Activated CD8-positive, alpha-beta memory T cell treated with anti-CD3 and anti-CD28 coated beads, Interleukin-2, amount 10 ng/mL, durations not matched to agents 7 days and 5 days (primary cell): ENCODE measurements at regions not wholly inside any gene's neighbourhood (a gene's known extent, or its start where the extent isn't known, plus 50 kb on each side); places are given as distances from the start of the nearest gene placed in this dataset.
"Not testable (repeated sequence)": the region's sequence is repeated elsewhere in the genome, so short reads cannot be mapped to it uniquely, and the experiment has no call there.

ENCODE experiments used
- ATAC-seq: fragments of 150-1000 bp; cut with Tn5 transposase; one replicate; pipeline ENCODE4 v1.10.0; 2021; ENCODE audit warnings: moderate library complexity
- CTCF ChIA-PET: fragments of 350-600 bp; sonication (Branson Sonifier 250); formaldehyde crosslinking; loops from one replicate; lab custom pipeline; 2021; ENCODE audit warnings: antibody characterized with exemption; lab: Charles Lee
- DNase-seq: peaks from one replicate; pipeline ENCODE4 v3.0.0-alpha.2; 2020
- H3K27ac Mint-ChIP-seq: one replicate; pipeline ENCODE4 v1.8.0; 2021; ENCODE audit warnings: mild to moderate bottlenecking, mixed read lengths
- H3K27me3 Mint-ChIP-seq: one replicate; pipeline ENCODE4 v1.8.0; 2021; ENCODE audit warnings: mixed read lengths
- H3K36me3 Mint-ChIP-seq: one replicate; pipeline ENCODE4 v1.8.0; 2021; ENCODE audit warnings: mild to moderate bottlenecking, mixed read lengths
- H3K4me1 Mint-ChIP-seq: one replicate; pipeline ENCODE4 v1.8.0; 2021; ENCODE audit warnings: mixed read lengths
- H3K4me3 Mint-ChIP-seq: one replicate; pipeline ENCODE4 v1.8.0; 2021; ENCODE audit warnings: mild to moderate bottlenecking, moderate library complexity, mixed read lengths
- H3K9me3 Mint-ChIP-seq: one replicate; pipeline ENCODE4 v1.8.0; 2022; ENCODE audit warnings: low read depth, mixed read lengths

- ATAC-seq: no peak
- CTCF ChIA-PET: no interaction called here
- DNase-seq: no peak
- Mint-ChIP-seq H3K4me3 (no peak overlapping the region), H3K27me3 (no peaks in the 10 kb centered on the region), H3K4me1 (no peaks in the 10 kb centered on the region), H3K36me3 (no peaks in the 10 kb centered on the region), H3K9me3 (no peaks in the 10 kb centered on the region), H3K27ac (no peak overlapping the region)
Measured at GRCh38 chr12:90589956-90590355, 365.0 kb downstream of the CCER1 start.

- H3K4me1 Mint-ChIP-seq: no peaks in the 10 kb centered on the region
- H3K27ac Mint-ChIP-seq: no peak overlapping the region
- ATAC-seq (no peak), DNase-seq (no peak)
- H3K9me3 Mint-ChIP-seq: no peaks in the 10 kb centered on the region
- no peaks in the 10 kb centered on the region for H3K36me3 Mint-ChIP-seq
- no peak overlapping the region for H3K4me3 Mint-ChIP-seq
- no peaks in the 10 kb centered on the region for H3K27me3 Mint-ChIP-seq
- CTCF ChIA-PET: no interaction called here
Measured at GRCh38 chr12:90585640-90586304, 369.2 kb downstream of the CCER1 start.

GRCh38 chr12:90576707-90577106, 378.3 kb downstream of the CCER1 start:
- DNase-seq (no peak), ATAC-seq (no peak)
- H3K4me3 Mint-ChIP-seq: no peak overlapping the region
- H3K4me1 Mint-ChIP-seq: no peaks in the 10 kb centered on the region
- H3K27me3 Mint-ChIP-seq: no peaks in the 10 kb centered on the region
- H3K9me3 Mint-ChIP-seq: no peaks in the 10 kb centered on the region
- no peak overlapping the region for H3K27ac Mint-ChIP-seq
- H3K36me3 Mint-ChIP-seq: no peaks in the 10 kb centered on the region
- CTCF ChIA-PET: no interaction called here

- H3K9me3 Mint-ChIP-seq: no peaks in the 10 kb centered on the region
- H3K36me3 Mint-ChIP-seq: no peaks in the 10 kb centered on the region
- no peak for DNase-seq
- no peak for ATAC-seq
- H3K27me3 Mint-ChIP-seq: no peaks in the 10 kb centered on the region
- H3K4me1 Mint-ChIP-seq: no peaks in the 10 kb centered on the region
- H3K4me3 Mint-ChIP-seq: no peak overlapping the region
- no peak overlapping the region for H3K27ac Mint-ChIP-seq
- CTCF ChIA-PET: no interaction called here
Measured at GRCh38 chr12:90575995-90576394, 379.0 kb downstream of the CCER1 start.

GRCh38 chr12:90574676-90575075, 380.3 kb downstream of the CCER1 start:
- H3K4me3 Mint-ChIP-seq: no peak overlapping the region
- H3K9me3 Mint-ChIP-seq: no peaks in the 10 kb centered on the region
- H3K27me3 Mint-ChIP-seq: no peaks in the 10 kb centered on the region
- H3K27ac Mint-ChIP-seq: no peak overlapping the region
- ATAC-seq (no peak), DNase-seq (no peak)
- no peaks in the 10 kb centered on the region for H3K4me1 Mint-ChIP-seq
- CTCF ChIA-PET: no interaction called here
- H3K36me3 Mint-ChIP-seq: no peaks in the 10 kb centered on the region

GRCh38 chr12:90572778-90573177, 382.2 kb downstream of the CCER1 start:
- no peaks in the 10 kb centered on the region for H3K4me1 Mint-ChIP-seq
- H3K4me3 Mint-ChIP-seq: no peak overlapping the region
- no peak overlapping the region for H3K27ac Mint-ChIP-seq
- no peaks in the 10 kb centered on the region for H3K27me3 Mint-ChIP-seq
- no peaks in the 10 kb centered on the region for H3K9me3 Mint-ChIP-seq
- CTCF ChIA-PET: no interaction called here
- no peak for DNase-seq
- H3K36me3 Mint-ChIP-seq: no peaks in the 10 kb centered on the region
- ATAC-seq: no peak

- DNase-seq (no peak), ATAC-seq (no peak)
- no peak overlapping the region for H3K4me3 Mint-ChIP-seq
- H3K27ac Mint-ChIP-seq: no peak overlapping the region
- no peaks in the 10 kb centered on the region for H3K27me3 Mint-ChIP-seq
- no peaks in the 10 kb centered on the region for H3K9me3 Mint-ChIP-seq
- CTCF ChIA-PET: no interaction called here
- no peaks in the 10 kb centered on the region for H3K4me1 Mint-ChIP-seq
- no peaks in the 10 kb centered on the region for H3K36me3 Mint-ChIP-seq
Measured at GRCh38 chr12:90569685-90570084, 385.3 kb downstream of the CCER1 start.

GRCh38 chr12:90562671-90563070, 392.3 kb downstream of the CCER1 start:
- no peaks in the 10 kb centered on the region for H3K9me3 Mint-ChIP-seq
- no peaks in the 10 kb centered on the region for H3K27me3 Mint-ChIP-seq
- CTCF ChIA-PET: no interaction called here
- ATAC-seq: no peak
- H3K27ac Mint-ChIP-seq: no peak overlapping the region
- no peaks in the 10 kb centered on the region for H3K4me1 Mint-ChIP-seq
- DNase-seq: no peak
- no peaks in the 10 kb centered on the region for H3K36me3 Mint-ChIP-seq
- no peak overlapping the region for H3K4me3 Mint-ChIP-seq

- Mint-ChIP-seq H3K4me3 (no peak overlapping the region), H3K9me3 (no peaks in the 10 kb centered on the region), H3K27ac (no peak overlapping the region), H3K4me1 (no peaks in the 10 kb centered on the region), H3K36me3 (no peaks in the 10 kb centered on the region), H3K27me3 (no peaks in the 10 kb centered on the region)
- DNase-seq (no peak), ATAC-seq (no peak)
- CTCF ChIA-PET: no interaction called here
Measured at GRCh38 chr12:90548595-90548994, 406.4 kb downstream of the CCER1 start.

- Mint-ChIP-seq H3K36me3 (no peaks in the 10 kb centered on the region), H3K4me1 (no peaks in the 10 kb centered on the region), H3K4me3 (no peak overlapping the region), H3K9me3 (no peaks in the 10 kb centered on the region), H3K27me3 (no peaks in the 10 kb centered on the region), H3K27ac (no peak overlapping the region)
- no peak for DNase-seq
- ATAC-seq: no peak
- CTCF ChIA-PET: no interaction called here
Measured at GRCh38 chr12:90546511-90546910, 408.5 kb downstream of the CCER1 start.

- Mint-ChIP-seq H3K36me3 (no peaks in the 10 kb centered on the region), H3K9me3 (no peaks in the 10 kb centered on the region), H3K27ac (no peak overlapping the region), H3K4me1 (no peaks in the 10 kb centered on the region), H3K4me3 (no peak overlapping the region), H3K27me3 (no peaks in the 10 kb centered on the region)
- CTCF ChIA-PET: no interaction called here
- ATAC-seq (no peak), DNase-seq (no peak)
Measured at GRCh38 chr12:90543841-90544240, 411.1 kb downstream of the CCER1 start.

- Mint-ChIP-seq H3K4me3 (no peak overlapping the region), H3K4me1 (no peaks in the 10 kb centered on the region), H3K27ac (no peak overlapping the region), H3K9me3 (no peaks in the 10 kb centered on the region), H3K36me3 (no peaks in the 10 kb centered on the region), H3K27me3 (no peaks in the 10 kb centered on the region)
- DNase-seq (no peak), ATAC-seq (no peak)
- CTCF ChIA-PET: no interaction called here
Measured at GRCh38 chr12:90543374-90543773, 411.6 kb downstream of the CCER1 start.

GRCh38 chr12:90542852-90543251, 412.1 kb downstream of the CCER1 start:
- H3K27me3 Mint-ChIP-seq, CTCF ChIA-PET, ATAC-seq, H3K36me3 Mint-ChIP-seq, H3K9me3 Mint-ChIP-seq, H3K4me3 Mint-ChIP-seq, H3K4me1 Mint-ChIP-seq, DNase-seq, H3K27ac Mint-ChIP-seq: not testable (repeated sequence)

- CTCF ChIA-PET, H3K9me3 Mint-ChIP-seq, ATAC-seq, H3K36me3 Mint-ChIP-seq, H3K27ac Mint-ChIP-seq, H3K4me1 Mint-ChIP-seq, H3K27me3 Mint-ChIP-seq, DNase-seq, H3K4me3 Mint-ChIP-seq: not testable (repeated sequence)
Measured at GRCh38 chr12:90533828-90534227, 421.1 kb downstream of the CCER1 start.
